ENCODE measurements at regions not wholly inside any gene's neighbourhood (a gene's known extent, or its start where the extent isn't known, plus 50 kb on each side); places are given as distances from the start of the nearest gene placed in this dataset.

- H3K4me3 ChIP-seq (ENCODE audit: low read depth, low read length), result no peak overlapping the region
- peak; percentile 7 for DNase-seq (ENCODE audit: low read depth)
- H3K27me3 ChIP-seq (ENCODE audit: control insufficient read depth, insufficient read depth, low read length), result no peaks in the 10 kb centered on the region
- no peak for TF ChIP-seq CTCF (IDR thresholded peaks at IDR 0.05; ENCODE audit: insufficient read depth, low read length, severe bottlenecking)
- no peak for FAIRE-seq
- no peaks in the 10 kb centered on the region for H3K36me3 ChIP-seq (ENCODE audit: control insufficient read depth, insufficient read depth, low read length)
Observed at GRCh38 chr5:164027738-164028137, 522.3 kb downstream of the MAT2B start.

- Histone ChIP-seq H3K27me3 (ENCODE audit: control insufficient read depth, insufficient read depth, low read length) (no peaks in the 10 kb centered on the region), H3K4me3 (ENCODE audit: low read depth, low read length) (no peak overlapping the region), H3K36me3 (ENCODE audit: control insufficient read depth, insufficient read depth, low read length) (no peaks in the 10 kb centered on the region)
- DNase-seq (ENCODE audit: low read depth) (no peak), FAIRE-seq (no peak)
- no peak for TF ChIP-seq CTCF (IDR thresholded peaks at IDR 0.05; ENCODE audit: insufficient read depth, low read length, severe bottlenecking)
Observed at GRCh38 chr5:164038128-164038783, 532.8 kb downstream of the MAT2B start.

- no peaks in the 10 kb centered on the region for H3K27me3 ChIP-seq (ENCODE audit: control insufficient read depth, insufficient read depth, low read length)
- FAIRE-seq, result no peak
- TF ChIP-seq CTCF (IDR thresholded peaks at IDR 0.05; ENCODE audit: insufficient read depth, low read length, severe bottlenecking), result no peak
Observed at GRCh38 chr5:164041105-164041504, 535.7 kb downstream of the MAT2B start.

GRCh38 chr5:164048359-164048926 is 543.0 kb downstream of the MAT2B start:
- Histone ChIP-seq H3K27me3 (ENCODE audit: control insufficient read depth, insufficient read depth, low read length) (no peaks in the 10 kb centered on the region), H3K4me3 (ENCODE audit: low read depth, low read length) (no peak overlapping the region), H3K36me3 (ENCODE audit: control insufficient read depth, insufficient read depth, low read length) (no peaks in the 10 kb centered on the region)
- TF ChIP-seq CTCF (IDR thresholded peaks at IDR 0.05; ENCODE audit: insufficient read depth, low read length, severe bottlenecking), result peak; percentile 10
- FAIRE-seq (no peak), DNase-seq (ENCODE audit: low read depth) (peak; percentile 27)

More at GRCh38 chr5:164041105-164041504, 535.7 kb downstream of the MAT2B start:
- no peak for DNase-seq (ENCODE audit: low read depth)
- H3K36me3 ChIP-seq (ENCODE audit: control insufficient read depth, insufficient read depth, low read length), result no peaks in the 10 kb centered on the region
- H3K4me3 ChIP-seq (ENCODE audit: low read depth, low read length), result no peak overlapping the region

- FAIRE-seq, result no peak
Observed at GRCh38 chr5:164051745-164052144, 546.3 kb downstream of the MAT2B start.

More at GRCh38 chr5:164051745-164052144, 546.3 kb downstream of the MAT2B start:
- peak; percentile 1 for DNase-seq (ENCODE audit: low read depth)
- no peaks in the 10 kb centered on the region for H3K27me3 ChIP-seq (ENCODE audit: control insufficient read depth, insufficient read depth, low read length)
- no peaks in the 10 kb centered on the region for H3K36me3 ChIP-seq (ENCODE audit: control insufficient read depth, insufficient read depth, low read length)
- H3K4me3 ChIP-seq (ENCODE audit: low read depth, low read length), result no peak overlapping the region
- no peak for TF ChIP-seq CTCF (IDR thresholded peaks at IDR 0.05; ENCODE audit: insufficient read depth, low read length, severe bottlenecking)

Measured in bronchial epithelial cell (primary cell).